NT2/D1 (cell line): ENCODE measurements at regions not wholly inside any gene's neighbourhood (a gene's known extent, or its start where the extent isn't known, plus 50 kb on each side); places are given as distances from the start of the nearest gene placed in this dataset.
A peak's percentile ranks its signal among the peaks of the same experiment; 100 is the strongest.

Experiments used
- DNase-seq: peaks from one replicate; pipeline ENCODE4 v3.0.0-alpha.2; 2011; ENCODE audit warnings: low read depth, low spot score
- H3K27me3 ChIP-seq: 2 replicates; pipeline ENCODE4 v1.6.0; 2011; ENCODE audit warnings: mild to moderate bottlenecking; ENCODE audit not compliant: insufficient read length, insufficient read depth
- H3K36me3 ChIP-seq: 2 replicates; pipeline ENCODE4 v1.6.1; 2011; ENCODE audit warnings: mild to moderate bottlenecking, low read length, mixed read lengths; ENCODE audit not compliant: insufficient read depth, insufficient read length
- H3K4me1 ChIP-seq: 2 replicates; pipeline ENCODE4 v1.5.1; 2011; ENCODE audit not compliant: insufficient read depth, insufficient read length
- H3K4me3 ChIP-seq: 2 replicates; pipeline ENCODE4 v1.5.1; 2011; ENCODE audit warnings: low read depth; ENCODE audit not compliant: insufficient read length
- H3K9ac ChIP-seq: 2 replicates; pipeline ENCODE4 v1.6.0; 2011; ENCODE audit warnings: low read depth; ENCODE audit not compliant: insufficient read length
- H3K9me3 ChIP-seq: 2 replicates; pipeline ENCODE4 v1.5.1; 2011; ENCODE audit warnings: mild to moderate bottlenecking, low read length; ENCODE audit not compliant: insufficient read depth
- SUZ12 ChIP-seq: IDR thresholded peaks from 2 replicates; pipeline ENCODE4 v1.6.1; 2011; ENCODE audit not compliant: insufficient read length, insufficient read depth; ENCODE audit errors: extremely low read depth
- YY1 ChIP-seq: IDR thresholded peaks from 2 replicates; pipeline ENCODE4 v1.6.1; 2011; ENCODE audit not compliant: insufficient read length, insufficient read depth
- ZNF274 ChIP-seq: IDR thresholded peaks from 2 replicates; pipeline ENCODE4 v1.6.1; 2011; ENCODE audit warnings: mild to moderate bottlenecking, low read depth, low read length

GRCh38 chr10:107915215-107915610 lies 750.7 kb upstream of the SORCS1 start:
- H3K9ac ChIP-seq, result peak overlapping the region; percentile 91

GRCh38 chr10:107914450-107915214 lies 750.1 kb upstream of the SORCS1 start:
- no peak for DNase-seq
- Histone ChIP-seq H3K27me3 (no peaks in the 10 kb centered on the region), H3K4me1 (no peaks in the 10 kb centered on the region), H3K4me3 (peak overlapping the region; percentile 84), H3K9me3 (no peaks in the 10 kb centered on the region), H3K36me3 (no peaks in the 10 kb centered on the region), H3K9ac (peak overlapping the region; percentile 91)
- TF ChIP-seq SUZ12 (no peak), ZNF274 (no peak), YY1 (no peak)

More at GRCh38 chr10:107915215-107915610, 750.7 kb upstream of the SORCS1 start:
- no peak for TF ChIP-seq ZNF274
- TF ChIP-seq YY1, result no peak
- TF ChIP-seq SUZ12, result no peak
- H3K4me1 ChIP-seq, result no peaks in the 10 kb centered on the region
- no peaks in the 10 kb centered on the region for H3K27me3 ChIP-seq
- peak overlapping the region; percentile 84 for H3K4me3 ChIP-seq
- no peaks in the 10 kb centered on the region for H3K36me3 ChIP-seq
- DNase-seq, result no peak
- H3K9me3 ChIP-seq, result no peaks in the 10 kb centered on the region

- Histone ChIP-seq H3K36me3 (no peaks in the 10 kb centered on the region), H3K9ac (peak overlapping the region; percentile 91), H3K9me3 (no peaks in the 10 kb centered on the region), H3K27me3 (no peaks in the 10 kb centered on the region), H3K4me3 (peak overlapping the region; percentile 84), H3K4me1 (no peaks in the 10 kb centered on the region)
- DNase-seq, result peak; percentile 79
- TF ChIP-seq ZNF274 (no peak), SUZ12 (no peak), YY1 (no peak)
These were observed 749.1 kb upstream of the SORCS1 start for GRCh38 chr10:107913317-107914294.

- Histone ChIP-seq H3K9me3 (no peaks in the 10 kb centered on the region), H3K27me3 (no peaks in the 10 kb centered on the region), H3K4me1 (no peaks in the 10 kb centered on the region), H3K36me3 (no peaks in the 10 kb centered on the region), H3K4me3 (no peak overlapping the region), H3K9ac (no peak overlapping the region)
- TF ChIP-seq ZNF274 (no peak), YY1 (no peak), SUZ12 (no peak)
- DNase-seq, result no peak
These were observed 736.6 kb upstream of the SORCS1 start for GRCh38 chr10:107901076-107901475.

GRCh38 chr10:107900131-107900530 lies 735.6 kb upstream of the SORCS1 start:
- no peak for DNase-seq
- no peaks in the 10 kb centered on the region for H3K4me1 ChIP-seq
- no peak for TF ChIP-seq ZNF274
- no peak for TF ChIP-seq YY1
- no peak for TF ChIP-seq SUZ12
- H3K9ac ChIP-seq, result no peak overlapping the region
- no peaks in the 10 kb centered on the region for H3K27me3 ChIP-seq
- H3K36me3 ChIP-seq, result no peaks in the 10 kb centered on the region
- H3K9me3 ChIP-seq, result no peaks in the 10 kb centered on the region
- no peak overlapping the region for H3K4me3 ChIP-seq

GRCh38 chr10:107899502-107900062 lies 735.1 kb upstream of the SORCS1 start:
- H3K9me3 ChIP-seq, result no peaks in the 10 kb centered on the region
- H3K36me3 ChIP-seq, result no peaks in the 10 kb centered on the region
- H3K27me3 ChIP-seq, result no peaks in the 10 kb centered on the region
- no peak overlapping the region for H3K4me3 ChIP-seq
- H3K9ac ChIP-seq, result no peak overlapping the region
- H3K4me1 ChIP-seq, result no peaks in the 10 kb centered on the region
- TF ChIP-seq SUZ12 (no peak), ZNF274 (no peak), YY1 (no peak)
- no peak for DNase-seq

- Histone ChIP-seq H3K36me3 (no peaks in the 10 kb centered on the region), H3K9me3 (no peaks in the 10 kb centered on the region), H3K4me1 (no peaks in the 10 kb centered on the region), H3K4me3 (no peak overlapping the region), H3K9ac (no peak overlapping the region), H3K27me3 (no peaks in the 10 kb centered on the region)
- DNase-seq, result no peak
- TF ChIP-seq YY1, result no peak
- TF ChIP-seq ZNF274, result no peak
- no peak for TF ChIP-seq SUZ12
These were observed 734.6 kb upstream of the SORCS1 start for GRCh38 chr10:107899075-107899474.
